ENCODE measurements at regions not wholly inside any gene's neighbourhood (a gene's known extent, or its start where the extent isn't known, plus 50 kb on each side); places are given as distances from the start of the nearest gene placed in this dataset.
"Not testable (repeated sequence)": the region's sequence is repeated elsewhere in the genome, so short reads cannot be mapped to it uniquely, and the experiment has no call there.

- intact Hi-C loops (cut with DNase I); H3K9me3 ChIP-seq; H3K27me3 ChIP-seq; H3K4me3 ChIP-seq; DNase-seq; H3K36me3 ChIP-seq; H3K27ac ChIP-seq; H3K4me1 ChIP-seq; H3K9ac ChIP-seq (ENCODE audit: low read depth in 2 of 2, low read length in 2 of 2): not testable (repeated sequence)
These were observed 190.7 kb upstream of the VIPR2 start for GRCh38 chr7:159335181-159335926.

GRCh38 chr7:159332854-159333479, 188.3 kb upstream of the VIPR2 start:
- intact Hi-C loops (cut with DNase I); H3K9ac ChIP-seq (ENCODE audit: low read depth in 2 of 2, low read length in 2 of 2); H3K9me3 ChIP-seq; DNase-seq; H3K4me3 ChIP-seq; H3K36me3 ChIP-seq; H3K27ac ChIP-seq; H3K4me1 ChIP-seq; H3K27me3 ChIP-seq: not testable (repeated sequence)

- Histone ChIP-seq H3K4me1 (no peaks in the 10 kb centered on the region), H3K9me3 (no peaks in the 10 kb centered on the region), H3K27me3 (no peaks in the 10 kb centered on the region), H3K4me3 (no peak overlapping the region), H3K27ac (no peak overlapping the region), H3K36me3 (no peaks in the 10 kb centered on the region), H3K9ac (ENCODE audit: low read depth in 2 of 2, low read length in 2 of 2) (no peak overlapping the region)
- intact Hi-C loops (cut with DNase I): no loop called here
- no peak for DNase-seq
- no peak for TF ChIP-seq CTCF (IDR thresholded peaks at IDR 0.05)
These were observed 186.8 kb upstream of the VIPR2 start for GRCh38 chr7:159331462-159331861.

GRCh38 chr7:159329818-159330378, 185.2 kb upstream of the VIPR2 start:
- no peak overlapping the region for H3K9ac ChIP-seq (ENCODE audit: low read depth in 2 of 2, low read length in 2 of 2)
- H3K9me3 ChIP-seq: no peaks in the 10 kb centered on the region
- H3K27me3 ChIP-seq: no peaks in the 10 kb centered on the region
- intact Hi-C loops (cut with DNase I): no loop called here
- no peak for DNase-seq
- no peak overlapping the region for H3K27ac ChIP-seq
- no peaks in the 10 kb centered on the region for H3K4me1 ChIP-seq
- H3K36me3 ChIP-seq: no peaks in the 10 kb centered on the region
- H3K4me3 ChIP-seq: no peak overlapping the region
- no peak for TF ChIP-seq CTCF (IDR thresholded peaks at IDR 0.05)

GRCh38 chr7:159328096-159328495, 183.4 kb upstream of the VIPR2 start:
- no peak overlapping the region for H3K27ac ChIP-seq
- no peaks in the 10 kb centered on the region for H3K27me3 ChIP-seq
- DNase-seq: no peak
- no peaks in the 10 kb centered on the region for H3K9me3 ChIP-seq
- H3K36me3 ChIP-seq: no peaks in the 10 kb centered on the region
- no peak overlapping the region for H3K9ac ChIP-seq (ENCODE audit: low read depth in 2 of 2, low read length in 2 of 2)
- intact Hi-C loops (cut with DNase I): no loop called here
- no peaks in the 10 kb centered on the region for H3K4me1 ChIP-seq
- no peak for TF ChIP-seq CTCF (IDR thresholded peaks at IDR 0.05)
- H3K4me3 ChIP-seq: no peak overlapping the region

GRCh38 chr7:159323359-159323758, 178.7 kb upstream of the VIPR2 start:
- Histone ChIP-seq H3K27me3 (no peaks in the 10 kb centered on the region), H3K4me3 (no peak overlapping the region), H3K9ac (ENCODE audit: low read depth in 2 of 2, low read length in 2 of 2) (no peak overlapping the region), H3K4me1 (no peaks in the 10 kb centered on the region), H3K27ac (no peak overlapping the region), H3K9me3 (no peaks in the 10 kb centered on the region), H3K36me3 (no peaks in the 10 kb centered on the region)
- no peak for TF ChIP-seq CTCF (IDR thresholded peaks at IDR 0.05)
- intact Hi-C loops (cut with DNase I): no loop called here
- DNase-seq: no peak
